Psoas muscle (tissue), 7 donors: ENCODE measurements at regions not wholly inside any gene's neighbourhood (a gene's known extent, or its start where the extent isn't known, plus 50 kb on each side); places are given as distances from the start of the nearest gene placed in this dataset.

Experiments used
- ATAC-seq, 4 donors: fragments of 200-7000 bp; cut with Tn5 transposase; one replicate each; pipeline ENCODE4 v1.9.1; 2020; ENCODE audit warnings: moderate library complexity in 3 of 4, mild to moderate bottlenecking in 2 of 4
- DNase-seq, 2 donors: peaks; one replicate each; pipeline ENCODE4 v3.0.0-alpha.2; 2020
- H3K27ac ChIP-seq: fragments of 200-600 bp; one replicate; pipeline ENCODE4 v1.8.0; 2022
- H3K27me3 ChIP-seq, 3 donors: fragments of 200-600 bp in 1 of 3; one replicate each; pipeline versions ENCODE4 v1.6.1 to v1.8.0; 2013 to 2022; ENCODE audit warnings: low read length in 2 of 3, mild to moderate bottlenecking in 2 of 3, moderate library complexity in 1 of 3; ENCODE audit not compliant: insufficient read depth in 3 of 3
- H3K36me3 ChIP-seq, 2 donors: fragments of 200-600 bp in 1 of 2; one replicate each; pipeline versions ENCODE4 v1.6.1 to v1.8.0; 2013 to 2022; ENCODE audit warnings: low read depth in 1 of 2, mild to moderate bottlenecking in 1 of 2, moderate library complexity in 1 of 2; ENCODE audit not compliant: insufficient read depth in 1 of 2
- H3K4me1 ChIP-seq: fragments of 200-600 bp; one replicate; pipeline ENCODE4 v1.8.0; 2022
- H3K4me3 ChIP-seq: fragments of 200-600 bp; one replicate; pipeline ENCODE4 v1.8.0; 2022; ENCODE audit warnings: mild to moderate bottlenecking
- H3K9me3 ChIP-seq: fragments of 200-600 bp; one replicate; pipeline ENCODE4 v1.8.0; 2022
- WGBS, 3 donors: extraction: QIAGEN DNeasy Blood & Tissue Kit; methylation state at CpG; one replicate each; pipeline versions ENCODE4 v1.1.6 to v1.1.7; 2013; 5-methylcytosine and 5-hydroxymethylcytosine counted together
- intact Hi-C, 2 donors: fragments of 100-400 bp; cut with DNase I; formaldehyde crosslinking; loops; one replicate each; pipeline versions ENCODE4 v1.11.0 to v1.14.2; 2022
- TF ChIP-seq, protein P1 (sequence below): fragments of 200-600 bp; IDR thresholded peaks from one replicate; pipeline ENCODE4 v1.8.0; 2022; ENCODE audit warnings: antibody characterized with exemption
- donor health status: healthy with polysubstance abuse.
- donor health status: DM: no; HTN: no; CAD: no; lungs with moderate emphysema.
- donor health status: Bipolar disorder and iron deficiency.
- donor health status: healthy.
- donor health status: DM: yes; HTN: yes; CAD: no.
- donor health status: DM: no; HTN: no; CAD: no.
- donor health status: DM: yes; HTN: yes; CAD: no.

GRCh38 chr11:121841487-121842191 is 274.4 kb downstream of the BLID start:
- no peak for ATAC-seq
- TF ChIP-seq, protein P1, sequence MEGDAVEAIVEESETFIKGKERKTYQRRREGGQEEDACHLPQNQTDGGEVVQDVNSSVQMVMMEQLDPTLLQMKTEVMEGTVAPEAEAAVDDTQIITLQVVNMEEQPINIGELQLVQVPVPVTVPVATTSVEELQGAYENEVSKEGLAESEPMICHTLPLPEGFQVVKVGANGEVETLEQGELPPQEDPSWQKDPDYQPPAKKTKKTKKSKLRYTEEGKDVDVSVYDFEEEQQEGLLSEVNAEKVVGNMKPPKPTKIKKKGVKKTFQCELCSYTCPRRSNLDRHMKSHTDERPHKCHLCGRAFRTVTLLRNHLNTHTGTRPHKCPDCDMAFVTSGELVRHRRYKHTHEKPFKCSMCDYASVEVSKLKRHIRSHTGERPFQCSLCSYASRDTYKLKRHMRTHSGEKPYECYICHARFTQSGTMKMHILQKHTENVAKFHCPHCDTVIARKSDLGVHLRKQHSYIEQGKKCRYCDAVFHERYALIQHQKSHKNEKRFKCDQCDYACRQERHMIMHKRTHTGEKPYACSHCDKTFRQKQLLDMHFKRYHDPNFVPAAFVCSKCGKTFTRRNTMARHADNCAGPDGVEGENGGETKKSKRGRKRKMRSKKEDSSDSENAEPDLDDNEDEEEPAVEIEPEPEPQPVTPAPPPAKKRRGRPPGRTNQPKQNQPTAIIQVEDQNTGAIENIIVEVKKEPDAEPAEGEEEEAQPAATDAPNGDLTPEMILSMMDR, result no peak
- DNase-seq, result no peak
- WGBS, 3 donors, result 35 to 46% (median 38%) methylated on average over 5 of the region's 5 CpGs
- H3K4me3 ChIP-seq, result no peak overlapping the region
- intact Hi-C loops, result loop anchor here in 1 of 2 donors (10.0 kb wide), 1 partner anchor 57 kb away; no protein-coding TSS in a partner anchor
- no peaks in the 10 kb centered on the region for H3K27me3 ChIP-seq
- H3K36me3 ChIP-seq, result no peaks in the 10 kb centered on the region
- H3K9me3 ChIP-seq, result peaks cover 2% of the 10 kb centered on the region
- no peak overlapping the region for H3K27ac ChIP-seq
- H3K4me1 ChIP-seq, result no peaks in the 10 kb centered on the region

DNA sequence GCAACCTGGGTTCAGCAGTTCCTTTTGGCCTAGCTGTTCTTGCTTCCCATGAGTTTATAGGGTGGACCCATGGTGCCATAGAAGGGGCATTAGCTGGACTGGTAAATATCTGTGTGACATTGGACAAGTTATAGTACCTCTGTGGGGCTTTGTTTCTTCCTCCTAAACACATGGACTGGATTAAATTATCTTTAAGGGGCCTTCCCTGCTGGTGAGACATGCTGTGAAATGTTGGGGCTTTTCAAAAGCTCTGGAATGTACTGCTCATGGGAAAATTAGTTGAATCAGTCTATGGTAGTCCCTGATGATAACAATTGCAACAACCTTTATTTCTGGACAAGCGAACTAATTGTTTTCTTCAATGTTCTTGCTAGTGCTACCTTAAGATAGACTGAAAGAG is 276.2 kb downstream of the BLID start:
- H3K27me3 ChIP-seq, result no peaks in the 10 kb centered on the region
- H3K27ac ChIP-seq, result no peak overlapping the region
- ATAC-seq, result no peak
- H3K4me3 ChIP-seq, result no peak overlapping the region
- intact Hi-C loops, result loop anchor here in 1 of 2 donors (10.0 kb wide), 1 partner anchor 55 kb away; no protein-coding TSS in a partner anchor
- peaks cover 5% of the 10 kb centered on the region for H3K9me3 ChIP-seq
- no peak for DNase-seq
- 89 to 100% (median 99%) methylated on average over 1 of the region's 1 CpG for WGBS, 3 donors
- no peaks in the 10 kb centered on the region for H3K4me1 ChIP-seq
- no peaks in the 10 kb centered on the region for H3K36me3 ChIP-seq
- TF ChIP-seq, protein P1, result no peak

- intact Hi-C loops, result no loop called here
- no peak for ATAC-seq
- TF ChIP-seq, protein P1, result no peak
- 38 to 68% (median 57%) methylated on average over 1 of the region's 1 CpG for WGBS, 3 donors
- Histone ChIP-seq H3K4me1 (no peaks in the 10 kb centered on the region), H3K4me3 (no peak overlapping the region), H3K9me3 (peaks cover 15% of the 10 kb centered on the region), H3K27ac (no peak overlapping the region), H3K36me3 (no peaks in the 10 kb centered on the region), H3K27me3 (no peaks in the 10 kb centered on the region)
- DNase-seq, result no peak
Measured at GRCh38 chr11:121838571-121838970, 277.4 kb downstream of the BLID start.

GRCh38 chr11:121833970-121834369 is 282.0 kb downstream of the BLID start:
- H3K4me3 ChIP-seq, result no peak overlapping the region
- no peaks in the 10 kb centered on the region for H3K36me3 ChIP-seq
- TF ChIP-seq, protein P1, result no peak
- ATAC-seq, result no peak
- H3K27ac ChIP-seq, result no peak overlapping the region
- no peaks in the 10 kb centered on the region for H3K27me3 ChIP-seq
- H3K4me1 ChIP-seq, result no peaks in the 10 kb centered on the region
- DNase-seq, result no peak
- H3K9me3 ChIP-seq, result peaks cover 28% of the 10 kb centered on the region
- intact Hi-C loops, result no loop called here
